SKM-1 treated with dmso at 0.1 percent for 144 hours (cell line): ENCODE measurements at regions not wholly inside any gene's neighbourhood (a gene's known extent, or its start where the extent isn't known, plus 50 kb on each side); places are given as distances from the start of the nearest gene placed in this dataset.
"Not testable (repeated sequence)": the region's sequence is repeated elsewhere in the genome, so short reads cannot be mapped to it uniquely, and the experiment has no call there.

Source experiments
- DNase-seq: peaks from one replicate; lab custom pipeline; 2025; ENCODE audit not compliant: unreplicated experiment; lab: John Stamatoyannopoulos, UW

GRCh38 chr21:28311411-28312190, 681.1 kb downstream of the LTN1 start:
- DNase-seq = no peak

- no peak for DNase-seq
These were observed 682.0 kb downstream of the LTN1 start for GRCh38 chr21:28310711-28311110.

- no peak for DNase-seq
These were observed 682.4 kb downstream of the LTN1 start for GRCh38 chr21:28310171-28310685.

- no peak for DNase-seq
These were observed 683.1 kb downstream of the LTN1 start for GRCh38 chr21:28309596-28309995.

- DNase-seq = no peak
These were observed 684.2 kb downstream of the LTN1 start for GRCh38 chr21:28308516-28308915.

GRCh38 chr21:28299946-28300345, 692.7 kb downstream of the LTN1 start:
- DNase-seq = no peak

GRCh38 chr21:28298251-28298672, 694.4 kb downstream of the LTN1 start:
- no peak for DNase-seq

GRCh38 chr21:28294051-28294450, 698.6 kb downstream of the LTN1 start:
- no peak for DNase-seq

- DNase-seq = no peak
These were observed 708.8 kb downstream of the LTN1 start for GRCh38 chr21:28283641-28284490.

- no peak for DNase-seq
These were observed 709.8 kb downstream of the LTN1 start for GRCh38 chr21:28282833-28283232.

GRCh38 chr21:28281357-28281756, 711.3 kb downstream of the LTN1 start:
- not testable (repeated sequence) for DNase-seq

GRCh38 chr21:28280611-28281010, 712.1 kb downstream of the LTN1 start:
- no peak for DNase-seq

- no peak for DNase-seq
These were observed 715.4 kb downstream of the LTN1 start for GRCh38 chr21:28277324-28277723.

GRCh38 chr21:28272272-28272992, 720.2 kb downstream of the LTN1 start:
- DNase-seq = no peak

- no peak for DNase-seq
These were observed 723.5 kb downstream of the LTN1 start for GRCh38 chr21:28269173-28269572.

GRCh38 chr21:28268685-28269084, 724.0 kb downstream of the LTN1 start:
- DNase-seq = no peak

GRCh38 chr21:28267449-28267848, 725.2 kb downstream of the LTN1 start:
- no peak for DNase-seq

GRCh38 chr21:28266061-28266460, 726.6 kb downstream of the LTN1 start:
- DNase-seq = no peak

- no peak for DNase-seq
These were observed 728.7 kb downstream of the LTN1 start for GRCh38 chr21:28263974-28264373.

GRCh38 chr21:28261298-28261697, 731.4 kb downstream of the LTN1 start:
- DNase-seq = no peak

GRCh38 chr21:28257276-28257675, 735.4 kb downstream of the LTN1 start:
- DNase-seq = no peak
